Thoracic aorta (tissue), 2 donors: ENCODE measurements at regions not wholly inside any gene's neighbourhood (a gene's known extent, or its start where the extent isn't known, plus 50 kb on each side); places are given as distances from the start of the nearest gene placed in this dataset.
"Not testable (repeated sequence)": the region's sequence is repeated elsewhere in the genome, so short reads cannot be mapped to it uniquely, and the experiment has no call there.

Experiments
- ATAC-seq: fragments of 150-250 bp; one replicate; pipeline ENCODE4 v1.8.0; 2017; ENCODE audit warnings: low read depth; ENCODE audit not compliant: insufficient number of reproducible peaks, low FRiP score
- DNase-seq: peaks from one replicate; pipeline ENCODE4 v3.0.0-alpha.2; 2020; ENCODE audit warnings: low spot score
- H3K27ac ChIP-seq, 2 donors: fragments of 200-600 bp; sonication (generic); 1 replicate in 1 of 2; 2 replicates in 1 of 2; pipeline ENCODE4 v1.5.1; 2016; ENCODE audit warnings: mild to moderate bottlenecking in 2 of 2, moderate library complexity in 2 of 2
- H3K27me3 ChIP-seq: fragments of 200-600 bp; sonication (generic); replicated peaks from 2 replicates; pipeline ENCODE4 v1.6.0; 2016; ENCODE audit warnings: mild to moderate bottlenecking; ENCODE audit not compliant: insufficient read depth
- H3K36me3 ChIP-seq: fragments of 200-600 bp; sonication (generic); one replicate; pipeline ENCODE4 v1.5.1; 2016
- H3K4me1 ChIP-seq, 2 donors: fragments of 200-600 bp; sonication (generic); 1 replicate in 1 of 2; 2 replicates in 1 of 2; pipeline versions ENCODE4 v1.5.1 to v1.6.0; 2016; ENCODE audit warnings: low read depth in 2 of 2, mild to moderate bottlenecking in 1 of 2; ENCODE audit not compliant: control insufficient read depth in 1 of 2
- H3K4me3 ChIP-seq: fragments of 200-600 bp; sonication (generic); 2 replicates; pipeline ENCODE4 v1.5.1; 2016; ENCODE audit warnings: mild to moderate bottlenecking
- H3K9me3 ChIP-seq: fragments of 200-600 bp; sonication (generic); 2 replicates; pipeline ENCODE4 v1.5.1; 2016
- CTCF ChIP-seq: fragments of 200-600 bp; sonication (generic); IDR thresholded peaks from one replicate; pipeline ENCODE4 v1.5.1; 2019; ENCODE audit warnings: antibody characterized with exemption

DNA sequence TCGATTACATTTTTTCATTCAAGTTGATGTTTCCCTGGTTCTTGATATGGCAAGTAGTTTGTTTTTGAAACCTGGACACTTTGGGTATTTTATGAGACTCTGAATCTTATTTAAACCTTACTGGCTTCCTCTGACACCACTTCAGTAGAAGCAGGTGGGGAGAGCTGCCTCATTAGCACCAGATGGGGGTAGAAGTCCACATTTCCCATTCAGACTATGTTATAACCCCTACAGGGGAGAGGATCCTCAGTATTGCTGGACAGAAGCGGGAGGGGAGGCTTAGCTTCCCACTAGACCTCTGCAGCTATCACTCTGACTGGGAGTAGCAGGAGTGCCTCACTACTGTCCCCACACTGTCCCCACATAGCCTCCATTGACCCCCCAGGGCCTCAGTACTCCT is 145.3 kb upstream of the SLC35G4 start:
- no peak overlapping the region for H3K27ac ChIP-seq
- no peaks in the 10 kb centered on the region for H3K36me3 ChIP-seq
- no peaks in the 10 kb centered on the region for H3K4me1 ChIP-seq
- DNase-seq, result no peak
- H3K9me3 ChIP-seq, result no peaks in the 10 kb centered on the region
- H3K4me3 ChIP-seq, result no peak overlapping the region
- no peaks in the 10 kb centered on the region for H3K27me3 ChIP-seq
- ATAC-seq, result no peak
- no peak for TF ChIP-seq CTCF

DNA sequence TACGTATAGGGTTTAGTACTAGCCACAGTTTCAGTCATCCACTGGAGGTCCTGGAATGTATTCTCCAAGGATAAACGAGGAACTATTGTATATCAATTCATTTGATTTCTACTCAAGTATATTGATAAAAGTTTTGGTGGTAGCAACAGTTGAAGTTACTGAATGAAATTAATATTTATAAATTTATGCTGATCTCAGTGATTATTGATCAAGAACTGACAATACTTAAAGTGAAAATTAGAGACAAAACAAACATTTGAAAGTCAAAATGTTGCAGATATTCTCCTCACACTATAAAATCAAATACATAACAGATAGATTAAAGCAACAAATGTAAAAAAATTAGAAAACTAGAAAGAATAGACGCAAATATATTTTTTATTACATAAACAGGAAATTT is 150.9 kb upstream of the SLC35G4 start:
- no peak for ATAC-seq
- Histone ChIP-seq H3K4me3 (no peak overlapping the region), H3K9me3 (no peaks in the 10 kb centered on the region), H3K36me3 (no peaks in the 10 kb centered on the region), H3K27me3 (no peaks in the 10 kb centered on the region), H3K27ac (no peak overlapping the region), H3K4me1 (no peaks in the 10 kb centered on the region)
- no peak for TF ChIP-seq CTCF
- DNase-seq, result no peak

DNA sequence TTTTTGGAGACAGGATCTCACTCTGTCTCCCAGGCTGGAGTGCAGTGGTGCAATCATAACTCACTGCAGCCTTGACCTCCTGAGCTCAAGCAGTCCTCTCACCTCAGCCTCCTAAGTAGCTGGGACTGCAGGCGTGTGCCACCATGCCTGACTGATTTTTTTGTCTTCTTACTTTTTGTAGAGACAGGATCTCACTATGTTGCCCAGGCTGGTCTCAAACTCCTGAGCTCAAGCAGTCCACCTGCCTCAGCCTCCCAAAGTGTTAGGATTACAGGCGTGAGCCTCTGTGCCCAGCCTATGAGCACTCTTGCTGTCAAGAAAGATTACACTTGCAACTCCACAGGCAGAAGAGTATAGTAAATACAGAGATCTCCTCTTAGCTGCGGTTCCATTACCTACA is 151.5 kb upstream of the SLC35G4 start:
- DNase-seq, H3K9me3 ChIP-seq, H3K27me3 ChIP-seq, H3K4me1 ChIP-seq, H3K27ac ChIP-seq, ATAC-seq, H3K4me3 ChIP-seq, H3K36me3 ChIP-seq: not testable (repeated sequence)

GRCh38 chr18:11454040-11454439 is 155.4 kb upstream of the SLC35G4 start:
- Histone ChIP-seq H3K9me3 (peaks cover under 1% of the 10 kb centered on the region), H3K27ac (no peak overlapping the region), H3K27me3 (no peaks in the 10 kb centered on the region), H3K4me1 (no peaks in the 10 kb centered on the region), H3K36me3 (no peaks in the 10 kb centered on the region), H3K4me3 (no peak overlapping the region)
- ATAC-seq (no peak), DNase-seq (no peak)
- TF ChIP-seq CTCF, result no peak

- ATAC-seq, H3K4me3 ChIP-seq, H3K36me3 ChIP-seq: not testable (repeated sequence)
These were observed 165.2 kb upstream of the SLC35G4 start for GRCh38 chr18:11444169-11444568.

DNA sequence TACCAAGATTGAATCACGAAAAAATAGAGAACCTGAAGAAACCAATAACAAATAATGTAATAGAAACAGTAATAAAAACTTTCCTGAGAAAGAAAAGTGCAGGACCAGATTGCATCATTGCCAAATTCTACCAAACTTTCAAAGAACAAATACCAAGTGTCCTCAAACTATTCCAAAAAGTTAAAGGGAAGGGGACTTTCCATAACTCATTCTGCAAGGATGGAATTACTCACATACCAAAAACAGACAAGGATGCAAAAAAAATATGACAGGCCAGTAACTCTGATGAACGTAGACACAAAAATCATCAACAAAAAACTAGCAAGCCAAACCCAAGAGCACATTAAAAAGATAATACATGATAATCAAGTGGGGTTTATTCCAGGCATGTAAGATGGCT is 172.3 kb upstream of the SLC35G4 start:
- H3K4me3 ChIP-seq, result no peak overlapping the region

More at GRCh38 chr18:11444169-11444568, 165.2 kb upstream of the SLC35G4 start:
- not testable (repeated sequence) for H3K9me3 ChIP-seq, H3K27ac ChIP-seq, DNase-seq, H3K4me1 ChIP-seq, H3K27me3 ChIP-seq

More for the DNA sequence above, 172.3 kb upstream of the SLC35G4 start:
- DNase-seq, result no peak
- Histone ChIP-seq H3K4me1 (no peaks in the 10 kb centered on the region), H3K27me3 (no peaks in the 10 kb centered on the region), H3K9me3 (no peaks in the 10 kb centered on the region), H3K27ac (no peak overlapping the region), H3K36me3 (no peaks in the 10 kb centered on the region)
- ATAC-seq, result no peak
- TF ChIP-seq CTCF, result no peak
